HCT116 (cell line): ENCODE measurements at regions not wholly inside any gene's neighbourhood (a gene's known extent, or its start where the extent isn't known, plus 50 kb on each side); places are given as distances from the start of the nearest gene placed in this dataset.

Experiments
- ATAC-seq: fragments of 200-7000 bp; cut with Tn5 transposase; 2 replicates; pipeline ENCODE4 v1.9.1; 2020; ENCODE audit warnings: mild to moderate bottlenecking, moderate library complexity
- BruUV-seq: library from RNA; stranded (reverse); fragments of 400-500 nt; replicated peaks from 2 replicates; lab custom pipeline; 2021; lab: Mats Ljungman, UMichigan
- CTCF ChIA-PET: fragments of 300-600 bp; sonication (Branson Sonifier 250); formaldehyde crosslinking; loops from one replicate; lab custom pipeline; 2021; ENCODE audit warnings: antibody characterized with exemption; lab: Charles Lee
- POLR2A ChIA-PET: fragments of 300-600, 350-600 bp; sonication (Branson Sonifier 250); formaldehyde crosslinking; loops from one replicate; lab custom pipeline; 2021; ENCODE audit warnings: antibody characterized with exemption; lab: Charles Lee
- RAD21 ChIA-PET, 2 experiments: fragments of 300-600 bp; sonication (Branson Sonifier 250); formaldehyde crosslinking; loops; one replicate each; lab custom pipeline; 2023; ENCODE audit warnings: low total read pairs in 2 of 2; ENCODE audit not compliant: uncharacterized antibody in 2 of 2, unreplicated experiment in 2 of 2, low non-redundant PET in 1 of 2; lab: Charles Lee
- DNase-seq: peaks from one replicate; pipeline ENCODE4 v3.0.0-alpha.2; 2010; ENCODE audit warnings: low read depth, low spot score
- H2AFZ ChIP-seq: fragments of 200-600 bp; shearing (Covaris generic), sonication (generic); 2 replicates; pipeline ENCODE4 v1.6.1; 2017; ENCODE audit warnings: low read depth, mixed run types, mixed read lengths, antibody characterized with exemption, low read length; ENCODE audit not compliant: poor library complexity, severe bottlenecking
- H3K27ac ChIP-seq: 2 replicates; pipeline ENCODE4 v1.5.1; 2012; ENCODE audit warnings: low read depth, low read length
- H3K27me3 ChIP-seq: fragments of 200-600 bp; sonication (generic); 2 replicates; pipeline ENCODE4 v1.6.1; 2016; ENCODE audit warnings: mixed run types, low read length, mixed read lengths; ENCODE audit not compliant: insufficient read depth
- H3K36me3 ChIP-seq, 2 experiments: fragments of 200-500 bp in 1 of 2; fragments of 200-600 bp in 1 of 2; sonication (Bioruptor generic) in 1 of 2; sonication (generic) in 1 of 2; 2 replicates each; pipeline versions ENCODE4 v1.5.1 to v1.6.1; 2014 to 2016; ENCODE audit warnings: low read length in 2 of 2, inconsistent platforms in 1 of 2, mixed read lengths in 1 of 2, mixed run types in 1 of 2; ENCODE audit not compliant: insufficient read depth in 2 of 2, control insufficient read depth in 1 of 2
- H3K4me1 ChIP-seq, 2 experiments: fragments of 200-600 bp in 1 of 2; sonication (generic) in 1 of 2; 2 replicates each; pipeline versions ENCODE4 v1.5.1 to v1.6.1; 2012 to 2017; ENCODE audit warnings: low read length in 2 of 2, inconsistent platforms in 1 of 2, mild to moderate bottlenecking in 1 of 2, mixed read lengths in 1 of 2, mixed run types in 1 of 2, moderate library complexity in 1 of 2; ENCODE audit not compliant: insufficient read depth in 2 of 2, control insufficient read depth in 1 of 2
- H3K4me2 ChIP-seq: fragments of 200-600 bp; sonication (generic); 2 replicates; pipeline ENCODE4 v1.6.1; 2017; ENCODE audit warnings: mixed run types, low read length, mixed read lengths
- H3K4me3 ChIP-seq, 2 experiments: fragments of 200-600 bp in 1 of 2; sonication (generic) in 1 of 2; replicated peaks in 1 of 2; 2 replicates each; pipeline ENCODE4 v1.5.1; 2011 to 2016; ENCODE audit warnings: low read length in 2 of 2, control low read depth in 1 of 2, low read depth in 1 of 2, mild to moderate bottlenecking in 1 of 2, mixed read lengths in 1 of 2, mixed run types in 1 of 2
- H3K79me2 ChIP-seq: fragments of 200-600 bp; sonication (generic); 2 replicates; pipeline ENCODE4 v1.6.1; 2017; ENCODE audit warnings: mild to moderate bottlenecking, mixed run types, low read length, moderate library complexity, mixed read lengths; ENCODE audit not compliant: insufficient read depth
- H3K9ac ChIP-seq: fragments of 200-600 bp; sonication (generic); 2 replicates; pipeline ENCODE4 v1.6.1; 2016; ENCODE audit warnings: low read length, mixed read lengths
- H3K9me2 ChIP-seq: fragments of 200-600 bp; sonication (generic), shearing (Covaris generic); 2 replicates; pipeline ENCODE4 v1.6.1; 2017; ENCODE audit warnings: mixed run types, mild to moderate bottlenecking, moderate library complexity; ENCODE audit not compliant: insufficient read depth
- H3K9me3 ChIP-seq, 2 experiments: fragments of 200-500 bp in 1 of 2; fragments of 200-600 bp in 1 of 2; sonication (Bioruptor generic) in 1 of 2; sonication (generic) in 1 of 2; 2 replicates each; pipeline ENCODE4 v1.6.1; 2014 to 2017; ENCODE audit warnings: low read length in 2 of 2, mixed read lengths in 2 of 2, inconsistent platforms in 1 of 2, low read depth in 1 of 2, mild to moderate bottlenecking in 1 of 2, mixed run types in 1 of 2, moderate library complexity in 1 of 2; ENCODE audit not compliant: control insufficient read depth in 1 of 2, insufficient read depth in 1 of 2
- H4K20me1 ChIP-seq: fragments of 200-600 bp; sonication (generic), shearing (Covaris generic); 2 replicates; pipeline ENCODE4 v1.6.1; 2017; ENCODE audit warnings: mixed run types, mild to moderate bottlenecking, moderate library complexity; ENCODE audit not compliant: insufficient read depth
- ATF3 ChIP-seq: IDR thresholded peaks from 2 replicates; pipeline ENCODE4 v1.6.1; 2012
- CBX3 ChIP-seq: IDR thresholded peaks from 2 replicates; pipeline ENCODE4 v1.6.1; 2012; ENCODE audit warnings: low read depth
- CEBPB ChIP-seq: IDR thresholded peaks from 2 replicates; pipeline ENCODE4 v1.6.1; 2012; ENCODE audit warnings: low read depth
- EGR1 ChIP-seq: IDR thresholded peaks from 2 replicates; pipeline ENCODE4 v1.6.1; 2012; ENCODE audit warnings: low read depth
- ELF1 ChIP-seq: IDR thresholded peaks from 2 replicates; pipeline ENCODE4 v1.6.1; 2012; ENCODE audit warnings: low read depth, borderline replicate concordance
- JUND ChIP-seq: IDR thresholded peaks from 2 replicates; pipeline ENCODE4 v1.6.1; 2012
- MAX ChIP-seq: IDR thresholded peaks from 2 replicates; pipeline ENCODE4 v1.6.1; 2012
- REST ChIP-seq: IDR thresholded peaks from 2 replicates; pipeline ENCODE4 v1.6.1; 2012; ENCODE audit warnings: low read depth
- SIN3A ChIP-seq: IDR thresholded peaks from 2 replicates; pipeline ENCODE4 v1.6.1; 2012; ENCODE audit warnings: low read depth
- TCF7L2 ChIP-seq: IDR thresholded peaks from 2 replicates; pipeline ENCODE4 v1.7.0; 2011; ENCODE audit warnings: borderline replicate concordance, inconsistent platforms; ENCODE audit not compliant: insufficient read depth, insufficient read length; ENCODE audit errors: extremely low read depth
- intact Hi-C: fragments of 100-400 bp; cut with micrococcal nuclease; formaldehyde crosslinking; loops from 2 replicates; pipeline ENCODE4 v1.10.0; 2022

- RAD21 ChIA-PET = no interaction called here
- no peaks in the 10 kb centered on the region for H3K79me2 ChIP-seq
- H3K27ac ChIP-seq = no peak overlapping the region
- no peak overlapping the region for H3K9ac ChIP-seq
- POLR2A ChIA-PET = no interaction called here
- H3K9me3 ChIP-seq = no peaks in the 10 kb centered on the region
- no peak overlapping the region for H3K4me2 ChIP-seq
- no peaks in the 10 kb centered on the region for H3K9me2 ChIP-seq
- ATAC-seq (no peak), DNase-seq (no peak)
- no peak for TF ChIP-seq SIN3A
- no peak for TF ChIP-seq EGR1
- no peak for TF ChIP-seq TCF7L2
- TF ChIP-seq CBX3 = no peak
- TF ChIP-seq JUND = no peak
- TF ChIP-seq CEBPB = no peak
- TF ChIP-seq ELF1 = no peak
- TF ChIP-seq MAX = no peak
- TF ChIP-seq REST = no peak
- TF ChIP-seq ATF3 = no peak
- no peaks in the 10 kb centered on the region for H3K36me3 ChIP-seq
- no TSS peak for BruUV-seq
- CTCF ChIA-PET = no interaction called here
- H2AFZ ChIP-seq = no peak overlapping the region
- no peaks in the 10 kb centered on the region for H4K20me1 ChIP-seq
- 0 out of 2 replicates have a peak, but pooled peaks cover 9% of the 10 kb centered on the region for H3K27me3 ChIP-seq
- intact Hi-C loops = no loop called here
- no peak overlapping the region for H3K4me3 ChIP-seq
- H3K4me1 ChIP-seq = no peaks in the 10 kb centered on the region
These were observed 219.8 kb upstream of the TOPAZ1 start for GRCh38 chr3:44021651-44022594.
